Spinal cord (tissue), 9 donors: ENCODE measurements at regions not wholly inside any gene's neighbourhood (a gene's known extent, or its start where the extent isn't known, plus 50 kb on each side); places are given as distances from the start of the nearest gene placed in this dataset.
"Not testable (repeated sequence)": the region's sequence is repeated elsewhere in the genome, so short reads cannot be mapped to it uniquely, and the experiment has no call there.

Experiments
- DNase-seq, 6 donors: peaks; one replicate each; pipeline versions ENCODE4 v3.0.0 to v3.0.0-alpha.2; 2013 to 2015; ENCODE audit warnings: low spot score in 6 of 6, low read depth in 4 of 6
- H3K27ac ChIP-seq: one replicate; pipeline ENCODE4 v1.5.1; 2013; ENCODE audit warnings: low read depth, low read length, control low read depth
- H3K27me3 ChIP-seq: one replicate; pipeline ENCODE4 v1.6.1; 2013; ENCODE audit warnings: low read length; ENCODE audit not compliant: control insufficient read depth, insufficient read depth
- H3K36me3 ChIP-seq: one replicate; pipeline ENCODE4 v1.6.1; 2013; ENCODE audit warnings: low read length; ENCODE audit not compliant: control insufficient read depth, insufficient read depth
- H3K4me1 ChIP-seq: one replicate; pipeline ENCODE4 v1.6.1; 2013; ENCODE audit warnings: low read length; ENCODE audit not compliant: control insufficient read depth, insufficient read depth
- H3K4me3 ChIP-seq: one replicate; pipeline ENCODE4 v1.5.1; 2013; ENCODE audit warnings: low read depth, low read length, control low read depth
- H3K9me3 ChIP-seq: one replicate; pipeline ENCODE4 v1.6.1; 2013; ENCODE audit warnings: low read length; ENCODE audit not compliant: control insufficient read depth, insufficient read depth
- WGBS: methylation state at CpG from one replicate; pipeline ENCODE4 v1.1.5; 2013; ENCODE audit warnings: missing lambda C conversion rate; ENCODE audit not compliant: insufficient coverage; 5-methylcytosine and 5-hydroxymethylcytosine counted together
- donor health status: healthy.

DNA sequence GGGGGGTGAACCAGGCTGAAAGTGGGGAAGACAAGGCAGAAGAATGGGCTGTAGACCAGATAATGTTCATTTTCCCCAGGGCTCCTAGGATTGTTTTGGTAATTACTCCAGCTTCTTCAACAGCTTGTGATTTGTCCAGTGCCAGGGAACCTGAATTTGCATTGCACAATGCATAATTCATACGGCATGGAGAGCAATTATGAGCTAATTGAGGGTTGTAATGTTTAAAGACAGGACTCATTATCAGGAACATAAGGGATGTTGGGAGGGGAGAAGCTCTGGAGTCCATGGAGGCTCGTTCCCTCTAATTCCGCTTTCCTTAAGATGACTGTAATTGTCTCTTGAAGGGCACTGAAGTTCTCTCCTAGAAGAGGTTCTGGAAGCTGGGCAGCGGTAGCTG, 405.0 kb upstream of the ZMIZ1 start:
- H3K4me1 ChIP-seq: no peaks in the 10 kb centered on the region
- peak in 2 of 6 donors; percentile 48 to 65 for DNase-seq
- peaks cover 4% of the 10 kb centered on the region for H3K9me3 ChIP-seq
- H3K27ac ChIP-seq: no peak overlapping the region
- no peaks in the 10 kb centered on the region for H3K27me3 ChIP-seq
- H3K36me3 ChIP-seq: no peaks in the 10 kb centered on the region
- WGBS: 87% methylated on average over 2 of the region's 4 CpGs
- no peak overlapping the region for H3K4me3 ChIP-seq

GRCh38 chr10:78664929-78665553, 403.7 kb upstream of the ZMIZ1 start:
- DNase-seq: peak in 2 of 6 donors; percentile 37 to 60
- WGBS: 54% methylated on average over 3 of the region's 4 CpGs

DNA sequence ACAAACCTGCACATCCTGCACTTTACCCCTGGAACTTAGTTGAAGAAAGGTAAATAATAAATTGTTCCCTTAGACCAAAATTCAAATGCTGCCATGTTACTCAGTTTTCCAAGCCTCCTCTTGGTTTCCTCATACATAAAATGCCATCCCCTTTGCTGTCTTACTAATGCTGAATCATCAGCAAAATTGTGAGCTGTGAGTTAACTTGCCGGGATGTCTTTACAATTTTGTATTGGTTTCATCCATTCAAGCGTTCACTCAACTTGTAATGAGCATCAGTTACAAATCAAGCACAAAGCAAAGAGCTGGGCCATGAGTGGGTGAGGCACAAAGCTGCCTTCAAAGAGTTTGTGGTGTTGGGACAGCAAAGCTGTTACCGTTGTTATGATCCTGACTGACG, 395.8 kb upstream of the ZMIZ1 start:
- Histone ChIP-seq H3K27me3 (no peaks in the 10 kb centered on the region), H3K9me3 (no peaks in the 10 kb centered on the region), H3K4me3 (no peak overlapping the region), H3K4me1 (no peaks in the 10 kb centered on the region), H3K36me3 (no peaks in the 10 kb centered on the region), H3K27ac (no peak overlapping the region)
- 63% methylated on average over 2 of the region's 4 CpGs for WGBS
- DNase-seq: no peak

More at GRCh38 chr10:78664929-78665553, 403.7 kb upstream of the ZMIZ1 start:
- H3K27me3 ChIP-seq: no peaks in the 10 kb centered on the region
- H3K27ac ChIP-seq: no peak overlapping the region
- no peaks in the 10 kb centered on the region for H3K4me1 ChIP-seq
- peaks cover 4% of the 10 kb centered on the region for H3K9me3 ChIP-seq
- H3K4me3 ChIP-seq: no peak overlapping the region
- no peaks in the 10 kb centered on the region for H3K36me3 ChIP-seq

DNA sequence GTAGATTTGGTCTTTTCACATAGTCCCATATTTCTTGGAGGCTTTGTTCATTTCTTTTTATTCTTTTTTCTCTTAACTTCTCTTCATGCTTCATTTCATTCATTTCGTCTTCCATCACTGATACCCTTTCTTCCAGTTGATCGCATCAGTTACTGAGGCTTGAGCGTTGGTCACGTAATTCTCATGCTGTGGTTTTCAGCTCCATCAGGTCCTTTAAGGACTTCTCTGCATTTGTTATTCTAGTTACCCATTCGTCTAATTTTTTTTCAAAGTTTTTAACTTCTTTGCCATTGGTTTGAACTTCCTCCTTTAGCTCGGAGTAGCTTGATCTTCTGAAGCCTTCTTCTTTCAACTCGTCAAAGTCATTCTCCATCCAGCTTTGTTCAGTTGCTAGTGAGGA, 387.6 kb upstream of the ZMIZ1 start:
- H3K4me1 ChIP-seq: peaks cover 11% of the 10 kb centered on the region
- WGBS: 94% methylated on average over 5 of the region's 7 CpGs
- not testable (repeated sequence) for H3K9me3 ChIP-seq, DNase-seq, H3K27ac ChIP-seq, H3K4me3 ChIP-seq, H3K27me3 ChIP-seq, H3K36me3 ChIP-seq

- peaks cover 12% of the 10 kb centered on the region for H3K4me1 ChIP-seq
- 100% methylated on average over 8 of the region's 10 CpGs for WGBS
- not testable (repeated sequence) for DNase-seq, H3K27me3 ChIP-seq, H3K4me3 ChIP-seq, H3K9me3 ChIP-seq, H3K27ac ChIP-seq, H3K36me3 ChIP-seq
Observed at GRCh38 chr10:78681986-78682385, 386.8 kb upstream of the ZMIZ1 start.

- Histone ChIP-seq H3K4me3 (no peak overlapping the region), H3K36me3 (no peaks in the 10 kb centered on the region), H3K9me3 (no peaks in the 10 kb centered on the region), H3K27ac (no peak overlapping the region), H3K27me3 (no peaks in the 10 kb centered on the region), H3K4me1 (peaks cover 36% of the 10 kb centered on the region)
- WGBS: 15% methylated on average over 7 of the region's 9 CpGs
- DNase-seq: peak in 1 of 6 donors; percentile 92
Observed at GRCh38 chr10:78684947-78685346, 383.8 kb upstream of the ZMIZ1 start.

- WGBS: 57% methylated on average over 3 of the region's 7 CpGs
Observed at GRCh38 chr10:78685466-78686103, 383.2 kb upstream of the ZMIZ1 start.

GRCh38 chr10:78686444-78687060, 382.2 kb upstream of the ZMIZ1 start:
- no peaks in the 10 kb centered on the region for H3K27me3 ChIP-seq
- no peaks in the 10 kb centered on the region for H3K9me3 ChIP-seq
- H3K27ac ChIP-seq: no peak overlapping the region
- H3K36me3 ChIP-seq: no peaks in the 10 kb centered on the region
- H3K4me1 ChIP-seq: peaks cover 38% of the 10 kb centered on the region
- H3K4me3 ChIP-seq: no peak overlapping the region
- DNase-seq: no peak
- WGBS: 84% methylated on average over 10 of the region's 10 CpGs

More at GRCh38 chr10:78685466-78686103, 383.2 kb upstream of the ZMIZ1 start:
- H3K4me3 ChIP-seq: no peak overlapping the region
- H3K27me3 ChIP-seq: no peaks in the 10 kb centered on the region
- DNase-seq: peak in 1 of 6 donors; percentile 50
- no peak overlapping the region for H3K27ac ChIP-seq
- no peaks in the 10 kb centered on the region for H3K36me3 ChIP-seq
- H3K9me3 ChIP-seq: no peaks in the 10 kb centered on the region
- H3K4me1 ChIP-seq: peaks cover 38% of the 10 kb centered on the region

- no peak overlapping the region for H3K27ac ChIP-seq
- no peaks in the 10 kb centered on the region for H3K27me3 ChIP-seq
- no peak for DNase-seq
- no peaks in the 10 kb centered on the region for H3K9me3 ChIP-seq
- no peaks in the 10 kb centered on the region for H3K36me3 ChIP-seq
- H3K4me1 ChIP-seq: peaks cover 38% of the 10 kb centered on the region
- no peak overlapping the region for H3K4me3 ChIP-seq
Observed at GRCh38 chr10:78687626-78688025, 381.1 kb upstream of the ZMIZ1 start.
